IgD-negative memory B cell (primary cell): ENCODE measurements at regions not wholly inside any gene's neighbourhood (a gene's known extent, or its start where the extent isn't known, plus 50 kb on each side); places are given as distances from the start of the nearest gene placed in this dataset.

Source experiments
- H3K27ac Mint-ChIP-seq, 3 donors: one replicate each; pipeline ENCODE4 v1.8.0; 2020 to 2022; ENCODE audit warnings: mild to moderate bottlenecking in 3 of 3, mixed read lengths in 3 of 3, moderate library complexity in 1 of 3
- H3K27me3 Mint-ChIP-seq: one replicate; pipeline ENCODE4 v1.8.0; 2021; ENCODE audit warnings: mixed read lengths
- H3K36me3 Mint-ChIP-seq: one replicate; pipeline ENCODE4 v1.8.0; 2020; ENCODE audit warnings: mild to moderate bottlenecking, mixed read lengths
- H3K4me1 Mint-ChIP-seq, 3 donors: one replicate each; pipeline ENCODE4 v1.8.0; 2020 to 2022; ENCODE audit warnings: mixed read lengths in 3 of 3, mild to moderate bottlenecking in 1 of 3
- H3K4me3 Mint-ChIP-seq, 4 donors: one replicate each; pipeline ENCODE4 v1.8.0; 2020 to 2022; ENCODE audit warnings: mild to moderate bottlenecking in 4 of 4, mixed read lengths in 4 of 4, moderate library complexity in 3 of 4
- H3K9me3 Mint-ChIP-seq, 3 donors: one replicate each; pipeline ENCODE4 v1.8.0; 2020 to 2021; ENCODE audit warnings: mixed read lengths in 3 of 3, mild to moderate bottlenecking in 1 of 3

GRCh38 chr16:49931266-49931665 is 75.4 kb upstream of the ZNF423 start:
- H3K9me3 Mint-ChIP-seq = peaks cover 0 to 2% (median 0%) of the 10 kb centered on the region in 3 donors
- H3K27me3 Mint-ChIP-seq = peaks cover 13% of the 10 kb centered on the region

GRCh38 chr16:49931916-49932315 is 76.0 kb upstream of the ZNF423 start:
- Mint-ChIP-seq H3K9me3 (peaks cover 0 to 2% (median 0%) of the 10 kb centered on the region in 3 donors), H3K4me1 (no peaks in the 10 kb centered on the region), H3K4me3 (no peak overlapping the region), H3K27me3 (peaks cover 13% of the 10 kb centered on the region), H3K27ac (no peak overlapping the region), H3K36me3 (no peaks in the 10 kb centered on the region)

More at GRCh38 chr16:49931266-49931665, 75.4 kb upstream of the ZNF423 start:
- no peak overlapping the region for H3K27ac Mint-ChIP-seq
- no peaks in the 10 kb centered on the region for H3K4me1 Mint-ChIP-seq
- no peak overlapping the region for H3K4me3 Mint-ChIP-seq
- no peaks in the 10 kb centered on the region for H3K36me3 Mint-ChIP-seq

GRCh38 chr16:49932434-49932833 is 76.5 kb upstream of the ZNF423 start:
- no peak overlapping the region for H3K27ac Mint-ChIP-seq
- H3K9me3 Mint-ChIP-seq = peaks cover 0 to 2% (median 0%) of the 10 kb centered on the region in 3 donors
- H3K4me1 Mint-ChIP-seq = no peaks in the 10 kb centered on the region
- H3K36me3 Mint-ChIP-seq = no peaks in the 10 kb centered on the region
- no peak overlapping the region for H3K4me3 Mint-ChIP-seq
- peaks cover 14% of the 10 kb centered on the region for H3K27me3 Mint-ChIP-seq

GRCh38 chr16:49932946-49933345 is 77.0 kb upstream of the ZNF423 start:
- no peaks in the 10 kb centered on the region for H3K36me3 Mint-ChIP-seq
- H3K4me1 Mint-ChIP-seq = no peaks in the 10 kb centered on the region
- peaks cover 14% of the 10 kb centered on the region for H3K27me3 Mint-ChIP-seq
- H3K9me3 Mint-ChIP-seq = peaks cover 0 to 2% (median 1%) of the 10 kb centered on the region in 3 donors
- H3K27ac Mint-ChIP-seq = no peak overlapping the region
- H3K4me3 Mint-ChIP-seq = no peak overlapping the region

GRCh38 chr16:49936791-49937190 is 80.9 kb upstream of the ZNF423 start:
- no peak overlapping the region for H3K27ac Mint-ChIP-seq
- no peaks in the 10 kb centered on the region for H3K36me3 Mint-ChIP-seq
- H3K27me3 Mint-ChIP-seq = peaks cover 12% of the 10 kb centered on the region
- no peaks in the 10 kb centered on the region for H3K4me1 Mint-ChIP-seq
- no peak overlapping the region for H3K4me3 Mint-ChIP-seq
- H3K9me3 Mint-ChIP-seq = peaks cover 0 to 7% (median 2%) of the 10 kb centered on the region in 3 donors

GRCh38 chr16:49937886-49938285 is 82.0 kb upstream of the ZNF423 start:
- H3K27me3 Mint-ChIP-seq = peaks cover 12% of the 10 kb centered on the region
- no peak overlapping the region for H3K27ac Mint-ChIP-seq
- H3K4me3 Mint-ChIP-seq = no peak overlapping the region
- H3K4me1 Mint-ChIP-seq = no peaks in the 10 kb centered on the region
- no peaks in the 10 kb centered on the region for H3K36me3 Mint-ChIP-seq
- peaks cover 0 to 7% (median 3%) of the 10 kb centered on the region in 3 donors for H3K9me3 Mint-ChIP-seq

GRCh38 chr16:49939495-49939894 is 83.6 kb upstream of the ZNF423 start:
- Mint-ChIP-seq H3K4me3 (no peak overlapping the region), H3K4me1 (no peaks in the 10 kb centered on the region), H3K36me3 (no peaks in the 10 kb centered on the region), H3K27me3 (peaks cover 10% of the 10 kb centered on the region), H3K9me3 (peaks cover 0 to 7% (median 2%) of the 10 kb centered on the region in 3 donors), H3K27ac (no peak overlapping the region)

GRCh38 chr16:49940464-49941224 is 84.4 kb upstream of the CNEP1R1 start:
- H3K4me3 Mint-ChIP-seq = peak overlapping the region in 1 of 4 donors; percentile 24

GRCh38 chr16:49944221-49944620 is 80.8 kb upstream of the CNEP1R1 start:
- H3K36me3 Mint-ChIP-seq = no peaks in the 10 kb centered on the region
- H3K27me3 Mint-ChIP-seq = peaks cover 11% of the 10 kb centered on the region
- no peak overlapping the region for H3K27ac Mint-ChIP-seq
- H3K4me1 Mint-ChIP-seq = no peaks in the 10 kb centered on the region
- peaks cover 0 to 1% (median 1%) of the 10 kb centered on the region in 3 donors for H3K9me3 Mint-ChIP-seq
- no peak overlapping the region for H3K4me3 Mint-ChIP-seq

More at GRCh38 chr16:49940464-49941224, 84.4 kb upstream of the CNEP1R1 start:
- Mint-ChIP-seq H3K36me3 (no peaks in the 10 kb centered on the region), H3K9me3 (peaks cover 0 to 7% (median 1%) of the 10 kb centered on the region in 3 donors), H3K27ac (no peak overlapping the region), H3K4me1 (no peaks in the 10 kb centered on the region), H3K27me3 (peaks cover 7% of the 10 kb centered on the region)

- Mint-ChIP-seq H3K27ac (no peak overlapping the region), H3K4me1 (no peaks in the 10 kb centered on the region), H3K36me3 (no peaks in the 10 kb centered on the region), H3K9me3 (peaks cover 0 to 1% (median 0%) of the 10 kb centered on the region in 3 donors), H3K4me3 (no peak overlapping the region), H3K27me3 (peaks cover 8% of the 10 kb centered on the region)
These were observed 76.9 kb upstream of the CNEP1R1 start for GRCh38 chr16:49947907-49948678.

GRCh38 chr16:49951574-49952195 is 73.3 kb upstream of the CNEP1R1 start:
- Mint-ChIP-seq H3K9me3 (peaks cover 0 to 1% (median 0%) of the 10 kb centered on the region in 3 donors), H3K27me3 (peaks cover 9% of the 10 kb centered on the region), H3K4me3 (no peak overlapping the region), H3K36me3 (no peaks in the 10 kb centered on the region), H3K27ac (no peak overlapping the region), H3K4me1 (no peaks in the 10 kb centered on the region)

GRCh38 chr16:49952386-49952785 is 72.6 kb upstream of the CNEP1R1 start:
- no peak overlapping the region for H3K27ac Mint-ChIP-seq
- H3K4me3 Mint-ChIP-seq = no peak overlapping the region

GRCh38 chr16:49953090-49953489 is 71.9 kb upstream of the CNEP1R1 start:
- Mint-ChIP-seq H3K4me3 (no peak overlapping the region), H3K9me3 (no peaks in the 10 kb centered on the region), H3K4me1 (no peaks in the 10 kb centered on the region), H3K27me3 (peaks cover 8% of the 10 kb centered on the region), H3K36me3 (no peaks in the 10 kb centered on the region), H3K27ac (no peak overlapping the region)

More at GRCh38 chr16:49952386-49952785, 72.6 kb upstream of the CNEP1R1 start:
- no peaks in the 10 kb centered on the region for H3K4me1 Mint-ChIP-seq
- H3K9me3 Mint-ChIP-seq = peaks cover 0 to 1% (median 0%) of the 10 kb centered on the region in 3 donors
- peaks cover 8% of the 10 kb centered on the region for H3K27me3 Mint-ChIP-seq
- H3K36me3 Mint-ChIP-seq = no peaks in the 10 kb centered on the region

- H3K36me3 Mint-ChIP-seq = no peaks in the 10 kb centered on the region
- no peak overlapping the region for H3K4me3 Mint-ChIP-seq
- H3K4me1 Mint-ChIP-seq = no peaks in the 10 kb centered on the region
- H3K9me3 Mint-ChIP-seq = no peaks in the 10 kb centered on the region
- H3K27ac Mint-ChIP-seq = no peak overlapping the region
- peaks cover 5% of the 10 kb centered on the region for H3K27me3 Mint-ChIP-seq
These were observed 69.2 kb upstream of the CNEP1R1 start for GRCh38 chr16:49955858-49956257.

- peaks cover 7% of the 10 kb centered on the region for H3K27me3 Mint-ChIP-seq
- no peaks in the 10 kb centered on the region for H3K9me3 Mint-ChIP-seq
- peaks cover 0 to 2% (median 0%) of the 10 kb centered on the region in 3 donors for H3K4me1 Mint-ChIP-seq
- H3K27ac Mint-ChIP-seq = no peak overlapping the region
- no peaks in the 10 kb centered on the region for H3K36me3 Mint-ChIP-seq
- H3K4me3 Mint-ChIP-seq = no peak overlapping the region
These were observed 68.1 kb upstream of the CNEP1R1 start for GRCh38 chr16:49956915-49957314.
